ENCODE measurements at regions not wholly inside any gene's neighbourhood (a gene's known extent, or its start where the extent isn't known, plus 50 kb on each side); places are given as distances from the start of the nearest gene placed in this dataset.
"Not testable (repeated sequence)": the region's sequence is repeated elsewhere in the genome, so short reads cannot be mapped to it uniquely, and the experiment has no call there.

- DNase-seq (ENCODE audit: low read depth in 2 of 2): no peak
Measured at GRCh38 chr4:57418133-57418532, 307.9 kb upstream of the IGFBP7 start.

GRCh38 chr4:57412259-57413054, 302.3 kb upstream of the IGFBP7 start:
- DNase-seq (ENCODE audit: low read depth in 2 of 2): no peak

GRCh38 chr4:57410331-57411052, 300.3 kb upstream of the IGFBP7 start:
- no peak for DNase-seq (ENCODE audit: low read depth in 2 of 2)

- DNase-seq (ENCODE audit: low read depth in 2 of 2): no peak
Measured at GRCh38 chr4:57405359-57405758, 295.2 kb upstream of the IGFBP7 start.

DNA sequence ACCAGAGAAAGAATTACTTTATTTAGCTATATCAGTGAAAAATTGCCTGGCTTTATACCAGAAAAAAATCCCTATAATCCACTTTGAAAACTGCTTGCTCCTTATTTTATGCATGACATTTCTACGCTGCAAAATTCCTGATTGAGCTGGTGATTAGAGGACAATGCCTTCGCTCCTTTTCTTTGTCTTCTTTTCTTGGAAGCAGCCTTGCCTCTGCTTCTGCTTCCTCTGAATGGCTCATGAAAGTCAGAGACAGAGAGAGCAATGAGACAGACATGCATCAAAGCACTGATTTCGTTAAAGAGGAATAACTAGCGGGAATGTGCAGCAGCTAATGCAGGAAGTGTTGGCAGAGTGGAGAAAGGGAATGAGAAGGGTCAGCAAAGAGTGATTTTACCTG, 294.3 kb upstream of the IGFBP7 start:
- no peak for DNase-seq (ENCODE audit: low read depth in 2 of 2)

DNA sequence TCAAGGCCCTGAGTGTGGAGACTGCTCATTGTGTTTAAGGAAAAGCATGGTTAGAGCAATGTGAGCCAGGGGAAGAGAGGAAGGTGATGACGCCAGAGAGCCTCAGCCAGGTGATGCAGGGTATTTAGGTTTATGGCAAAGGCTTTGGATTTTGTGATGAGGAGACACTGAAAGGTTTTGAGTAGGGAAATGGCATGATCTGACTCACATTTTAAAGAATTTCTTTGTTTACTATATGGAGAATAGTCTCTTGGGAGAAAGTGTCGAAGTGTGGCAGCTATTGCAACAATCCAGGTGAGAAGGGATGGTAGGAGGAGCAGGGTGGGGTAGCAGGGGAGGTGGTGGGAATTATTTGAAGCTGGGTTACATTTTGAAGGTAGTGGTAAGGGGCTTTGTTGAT, 293.4 kb upstream of the IGFBP7 start:
- no peak for DNase-seq (ENCODE audit: low read depth in 2 of 2)

DNA sequence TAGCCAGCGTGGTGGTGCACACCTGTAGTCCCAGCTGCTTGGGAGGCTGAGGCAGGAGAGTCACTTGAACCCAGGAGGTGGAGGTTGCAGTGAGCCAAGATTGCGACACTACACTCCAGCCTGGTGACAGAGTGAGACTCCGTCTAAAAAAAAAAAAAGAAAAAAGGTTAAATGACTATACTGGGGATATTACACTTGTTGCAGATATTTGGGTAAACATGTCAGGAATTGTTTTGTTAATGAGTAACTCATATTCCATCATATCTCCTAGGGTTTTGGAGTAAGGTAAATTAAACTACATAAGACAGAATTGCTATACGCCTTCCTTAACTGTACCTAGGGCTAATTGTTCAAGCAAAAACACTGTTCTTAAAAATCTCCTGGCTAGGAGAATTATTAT, 291.4 kb upstream of the IGFBP7 start:
- DNase-seq (ENCODE audit: low read depth in 2 of 2): no peak

GRCh38 chr4:57378766-57379165, 268.6 kb upstream of the IGFBP7 start:
- DNase-seq (ENCODE audit: low read depth in 2 of 2): no peak

DNA sequence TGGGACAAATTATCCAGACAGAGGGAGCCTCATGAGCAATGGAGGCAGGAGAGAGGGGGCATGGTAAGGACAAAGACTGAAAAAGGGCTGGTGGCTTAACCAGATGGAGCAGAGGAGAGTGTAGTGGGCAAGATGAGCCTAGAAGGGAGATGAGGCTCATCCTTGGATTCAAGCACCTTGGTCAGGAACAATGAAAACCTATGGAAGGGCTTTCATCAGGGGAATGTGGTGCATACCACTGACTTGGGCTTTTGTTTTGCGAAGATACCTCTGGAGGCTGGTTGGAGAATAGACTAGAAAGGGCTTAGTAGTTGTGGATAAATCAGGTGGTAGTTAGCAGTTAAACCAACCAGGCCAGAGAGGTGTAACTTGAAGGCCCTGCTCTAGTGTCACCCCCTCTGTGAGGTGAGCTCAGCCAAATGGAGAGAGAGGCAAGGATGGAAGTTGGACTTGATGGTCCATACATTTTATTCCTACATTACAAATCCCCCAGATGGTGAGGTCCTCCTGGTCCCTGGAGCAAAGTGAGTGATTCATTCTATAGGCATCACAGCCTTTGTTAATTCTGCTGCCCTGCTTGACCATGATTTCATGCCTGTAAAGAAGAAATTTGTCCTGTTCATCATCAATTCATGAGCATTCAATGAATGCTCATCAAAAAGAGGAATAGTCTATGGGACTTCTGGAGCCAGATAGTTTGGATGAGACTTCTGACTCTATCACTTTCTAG, 264.8 kb upstream of the IGFBP7 start:
- DNase-seq (ENCODE audit: low read depth in 2 of 2): no peak

GRCh38 chr4:57373991-57374390, 263.8 kb upstream of the IGFBP7 start:
- no peak for DNase-seq (ENCODE audit: low read depth in 2 of 2)

GRCh38 chr4:57371671-57372070, 261.5 kb upstream of the IGFBP7 start:
- no peak for DNase-seq (ENCODE audit: low read depth in 2 of 2)

DNA sequence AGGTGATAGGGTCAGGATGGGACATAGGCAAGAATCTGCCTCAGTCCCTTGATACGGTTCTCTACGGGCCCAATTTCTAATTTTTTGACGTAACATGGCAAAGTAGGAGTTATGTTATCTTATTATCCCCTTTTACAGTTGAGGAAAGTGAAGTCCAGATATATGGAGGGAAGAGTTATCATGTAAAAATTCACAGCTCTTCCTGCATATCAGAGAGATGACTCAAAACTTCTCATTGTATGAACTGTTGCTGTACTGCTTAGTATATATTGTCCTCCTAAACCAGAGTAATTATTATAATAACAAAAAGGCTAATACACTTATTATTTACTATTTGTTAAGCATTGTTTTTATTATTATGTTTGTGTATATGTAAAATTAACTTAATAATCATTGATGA, 260.5 kb upstream of the IGFBP7 start:
- no peak for DNase-seq (ENCODE audit: low read depth in 2 of 2)

DNA sequence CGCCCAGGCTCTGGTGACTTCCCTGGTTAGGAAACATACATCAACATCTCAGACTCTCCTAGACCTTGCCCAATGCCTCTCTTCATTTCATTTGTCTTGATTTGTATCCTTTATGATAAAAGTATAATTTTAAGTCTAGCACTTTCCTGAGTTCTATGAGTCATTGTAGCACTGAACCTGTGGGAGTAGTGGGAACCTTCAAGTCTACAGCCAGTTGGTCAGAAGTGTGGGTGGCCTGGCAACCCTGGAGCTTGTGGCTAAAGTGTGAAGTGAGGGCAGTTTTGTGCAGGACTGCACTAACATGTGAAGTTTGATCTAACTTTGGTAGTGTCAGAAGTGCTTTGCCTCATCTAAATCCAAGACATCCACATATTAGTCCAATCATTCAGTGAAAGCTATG, 259.3 kb upstream of the IGFBP7 start:
- no peak for DNase-seq (ENCODE audit: low read depth in 2 of 2)

- no peak for DNase-seq (ENCODE audit: low read depth in 2 of 2)
Measured at GRCh38 chr4:57364255-57364654, 254.1 kb upstream of the IGFBP7 start.

- no peak for DNase-seq (ENCODE audit: low read depth in 2 of 2)
Measured at GRCh38 chr4:57363346-57363745, 253.2 kb upstream of the IGFBP7 start.

DNA sequence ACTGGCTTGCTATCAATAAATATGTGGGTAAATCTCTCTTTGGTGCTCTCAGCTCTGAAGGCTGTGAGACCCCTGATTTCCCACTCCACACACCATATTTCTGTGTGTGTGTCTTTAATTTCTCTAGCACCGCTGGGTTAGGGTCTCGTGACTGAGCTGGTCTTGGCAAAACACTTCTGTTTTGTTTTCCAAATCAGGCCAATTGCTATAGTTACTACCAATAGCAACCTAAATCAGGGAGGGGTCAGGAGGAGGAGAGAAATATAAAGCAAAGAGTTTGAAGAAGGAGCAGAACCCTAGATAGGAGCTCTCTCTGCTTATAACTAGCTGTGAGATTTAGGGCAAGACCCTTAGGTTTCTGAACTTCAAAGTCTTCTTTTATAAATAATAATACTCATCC, 250.5 kb upstream of the IGFBP7 start:
- DNase-seq (ENCODE audit: low read depth in 2 of 2): no peak

- DNase-seq (ENCODE audit: low read depth in 2 of 2): no peak
Measured at GRCh38 chr4:57355101-57355665, 245.0 kb upstream of the IGFBP7 start.

DNA sequence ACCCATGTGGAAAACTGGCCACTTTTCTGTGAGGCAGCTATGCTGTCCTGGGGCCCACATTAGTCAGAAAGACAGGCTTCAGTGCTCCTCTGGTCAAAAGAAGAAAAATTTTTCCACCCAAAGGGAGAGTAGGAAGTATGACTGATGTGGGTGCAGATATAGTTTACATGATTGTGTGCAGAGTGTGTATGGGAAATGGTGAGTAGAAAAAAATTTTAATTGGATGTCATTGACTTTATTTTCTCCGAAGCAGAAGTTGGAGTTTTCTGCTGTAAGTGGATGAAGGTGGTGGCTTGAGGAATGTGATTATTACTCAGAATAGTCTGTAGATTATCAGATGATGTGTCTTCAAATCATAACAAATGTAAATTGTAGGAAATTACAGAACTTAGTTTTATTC, 241.5 kb upstream of the IGFBP7 start:
- no peak for DNase-seq (ENCODE audit: low read depth in 2 of 2)

DNA sequence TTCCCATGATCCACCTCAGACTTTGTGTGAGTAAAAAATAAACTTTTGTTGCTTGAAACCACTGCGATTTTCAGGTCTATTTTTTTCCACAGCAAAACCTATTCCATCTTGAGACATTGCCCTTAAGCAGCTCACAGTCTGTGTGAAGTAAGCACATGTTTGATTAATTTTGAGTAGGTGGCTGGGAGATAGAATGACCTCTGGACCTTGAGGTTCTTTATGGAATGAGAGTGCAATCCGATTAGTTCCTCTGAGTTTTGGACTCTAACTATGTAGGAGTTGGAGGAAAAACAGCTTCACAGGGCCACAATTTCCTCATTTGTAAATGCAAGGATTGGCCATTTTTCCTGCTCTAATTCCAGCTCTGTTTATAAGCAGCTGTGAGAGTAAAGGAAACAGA, 234.1 kb upstream of the IGFBP7 start:
- DNase-seq (ENCODE audit: low read depth in 2 of 2): no peak

DNA sequence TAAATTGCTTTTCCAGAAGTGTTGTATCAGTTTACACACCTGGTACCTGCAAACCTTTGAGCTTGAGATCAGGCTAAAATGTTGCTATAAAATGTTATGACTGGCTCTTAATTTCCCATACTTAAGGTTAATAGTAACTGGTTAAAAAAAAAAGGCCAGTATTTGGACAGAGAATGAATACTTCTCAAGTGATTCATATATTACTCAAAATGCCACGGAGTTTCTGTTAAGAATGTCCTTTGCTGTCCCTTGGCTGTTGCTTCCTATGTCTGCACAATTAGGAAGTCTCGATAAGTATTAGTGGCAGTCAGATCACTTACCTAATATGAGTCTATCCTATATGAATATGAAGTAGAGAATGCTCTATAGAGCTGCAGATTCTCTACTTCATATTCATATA, 232.2 kb upstream of the IGFBP7 start:
- no peak for DNase-seq (ENCODE audit: low read depth in 2 of 2)

DNA sequence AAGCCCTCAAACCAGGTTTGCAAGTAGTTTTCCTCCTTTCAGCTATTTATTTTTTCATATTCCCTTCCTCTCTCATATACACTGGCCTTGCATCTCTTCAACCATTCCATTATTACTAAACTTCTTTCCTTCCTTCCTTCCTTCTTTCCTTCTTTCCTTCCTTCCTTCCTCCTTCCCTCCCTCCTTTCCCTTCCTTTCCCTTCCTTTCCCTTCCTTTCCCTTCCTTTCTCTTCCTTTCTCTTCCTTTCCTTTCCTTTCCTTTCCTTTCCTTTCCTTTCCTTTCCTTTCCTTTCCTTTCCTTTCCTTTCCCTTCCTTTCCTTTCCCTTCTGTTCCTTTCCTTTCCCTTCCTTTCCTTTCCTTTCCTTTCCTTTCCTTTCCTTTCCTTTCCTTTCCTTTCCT, 228.7 kb upstream of the IGFBP7 start:
- DNase-seq (ENCODE audit: low read depth in 2 of 2): not testable (repeated sequence)

- no peak for DNase-seq (ENCODE audit: low read depth in 2 of 2)
Measured at GRCh38 chr4:57333684-57334083, 223.5 kb upstream of the IGFBP7 start.
